ENCODE measurements at regions not wholly inside any gene's neighbourhood (a gene's known extent, or its start where the extent isn't known, plus 50 kb on each side); places are given as distances from the start of the nearest gene placed in this dataset.

DNA sequence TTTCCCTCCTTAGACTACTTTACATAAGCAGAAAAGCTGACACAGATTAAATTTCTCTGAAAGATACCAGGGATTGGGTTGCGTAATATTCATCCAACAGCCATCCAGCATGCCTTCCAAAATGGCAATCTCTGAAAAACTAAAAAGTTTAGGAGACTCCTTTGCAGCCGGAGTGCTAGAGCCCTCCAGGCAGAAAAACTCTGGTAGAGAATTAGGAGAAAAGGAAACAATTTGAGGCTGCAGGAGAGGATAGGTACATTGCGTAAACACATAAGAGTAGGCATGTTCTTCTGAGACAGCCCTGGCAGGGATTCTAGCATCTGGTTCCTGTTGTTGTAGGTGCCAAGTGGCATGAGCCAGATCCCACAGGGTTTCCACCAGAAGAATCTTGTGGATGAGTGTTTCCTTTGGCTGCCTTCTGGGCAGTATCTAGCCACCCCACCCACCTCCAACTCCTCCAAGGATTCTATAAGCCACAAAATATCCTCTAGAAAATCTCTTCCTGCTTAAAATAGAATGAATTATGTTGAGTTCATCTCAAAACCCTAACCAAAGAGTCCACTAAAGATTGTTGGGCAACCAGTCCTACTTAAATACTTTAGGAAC is 402.4 kb downstream of the HGF start (continued):
- TF ChIP-seq, protein P1, sequence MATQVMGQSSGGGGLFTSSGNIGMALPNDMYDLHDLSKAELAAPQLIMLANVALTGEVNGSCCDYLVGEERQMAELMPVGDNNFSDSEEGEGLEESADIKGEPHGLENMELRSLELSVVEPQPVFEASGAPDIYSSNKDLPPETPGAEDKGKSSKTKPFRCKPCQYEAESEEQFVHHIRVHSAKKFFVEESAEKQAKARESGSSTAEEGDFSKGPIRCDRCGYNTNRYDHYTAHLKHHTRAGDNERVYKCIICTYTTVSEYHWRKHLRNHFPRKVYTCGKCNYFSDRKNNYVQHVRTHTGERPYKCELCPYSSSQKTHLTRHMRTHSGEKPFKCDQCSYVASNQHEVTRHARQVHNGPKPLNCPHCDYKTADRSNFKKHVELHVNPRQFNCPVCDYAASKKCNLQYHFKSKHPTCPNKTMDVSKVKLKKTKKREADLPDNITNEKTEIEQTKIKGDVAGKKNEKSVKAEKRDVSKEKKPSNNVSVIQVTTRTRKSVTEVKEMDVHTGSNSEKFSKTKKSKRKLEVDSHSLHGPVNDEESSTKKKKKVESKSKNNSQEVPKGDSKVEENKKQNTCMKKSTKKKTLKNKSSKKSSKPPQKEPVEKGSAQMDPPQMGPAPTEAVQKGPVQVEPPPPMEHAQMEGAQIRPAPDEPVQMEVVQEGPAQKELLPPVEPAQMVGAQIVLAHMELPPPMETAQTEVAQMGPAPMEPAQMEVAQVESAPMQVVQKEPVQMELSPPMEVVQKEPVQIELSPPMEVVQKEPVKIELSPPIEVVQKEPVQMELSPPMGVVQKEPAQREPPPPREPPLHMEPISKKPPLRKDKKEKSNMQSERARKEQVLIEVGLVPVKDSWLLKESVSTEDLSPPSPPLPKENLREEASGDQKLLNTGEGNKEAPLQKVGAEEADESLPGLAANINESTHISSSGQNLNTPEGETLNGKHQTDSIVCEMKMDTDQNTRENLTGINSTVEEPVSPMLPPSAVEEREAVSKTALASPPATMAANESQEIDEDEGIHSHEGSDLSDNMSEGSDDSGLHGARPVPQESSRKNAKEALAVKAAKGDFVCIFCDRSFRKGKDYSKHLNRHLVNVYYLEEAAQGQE (tag by site-specific recombination; IDR thresholded peaks at IDR 0.05) = no peak
- TF ChIP-seq, protein P2, sequence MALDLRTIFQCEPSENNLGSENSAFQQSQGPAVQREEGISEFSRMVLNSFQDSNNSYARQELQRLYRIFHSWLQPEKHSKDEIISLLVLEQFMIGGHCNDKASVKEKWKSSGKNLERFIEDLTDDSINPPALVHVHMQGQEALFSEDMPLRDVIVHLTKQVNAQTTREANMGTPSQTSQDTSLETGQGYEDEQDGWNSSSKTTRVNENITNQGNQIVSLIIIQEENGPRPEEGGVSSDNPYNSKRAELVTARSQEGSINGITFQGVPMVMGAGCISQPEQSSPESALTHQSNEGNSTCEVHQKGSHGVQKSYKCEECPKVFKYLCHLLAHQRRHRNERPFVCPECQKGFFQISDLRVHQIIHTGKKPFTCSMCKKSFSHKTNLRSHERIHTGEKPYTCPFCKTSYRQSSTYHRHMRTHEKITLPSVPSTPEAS (tag by site-specific recombination; IDR thresholded peaks at IDR 0.05) = no peak
- TF ChIP-seq ZNF121 (tag by site-specific recombination; IDR thresholded peaks at IDR 0.05) (no peak), CTCF (tag by site-specific recombination; IDR thresholded peaks at IDR 0.05) (no peak), ZNF302 (tag by site-specific recombination; IDR thresholded peaks at IDR 0.05; ENCODE audit: low read depth) (no peak), ZNF19 (tag by site-specific recombination; IDR thresholded peaks at IDR 0.05; ENCODE audit: low read depth) (no peak), SP2 (tag by site-specific recombination; IDR thresholded peaks at IDR 0.05) (no peak), PRDM2 (tag by site-specific recombination; IDR thresholded peaks at IDR 0.05; ENCODE audit: borderline replicate concordance) (no peak), AEBP2 (tag by site-specific recombination; IDR thresholded peaks at IDR 0.05; ENCODE audit: borderline replicate concordance) (no peak), KLF10 (tag by site-specific recombination; IDR thresholded peaks at IDR 0.05) (no peak), ZNF571 (tag by site-specific recombination; IDR thresholded peaks at IDR 0.05) (no peak)
- TF ChIP-seq, protein P3, sequence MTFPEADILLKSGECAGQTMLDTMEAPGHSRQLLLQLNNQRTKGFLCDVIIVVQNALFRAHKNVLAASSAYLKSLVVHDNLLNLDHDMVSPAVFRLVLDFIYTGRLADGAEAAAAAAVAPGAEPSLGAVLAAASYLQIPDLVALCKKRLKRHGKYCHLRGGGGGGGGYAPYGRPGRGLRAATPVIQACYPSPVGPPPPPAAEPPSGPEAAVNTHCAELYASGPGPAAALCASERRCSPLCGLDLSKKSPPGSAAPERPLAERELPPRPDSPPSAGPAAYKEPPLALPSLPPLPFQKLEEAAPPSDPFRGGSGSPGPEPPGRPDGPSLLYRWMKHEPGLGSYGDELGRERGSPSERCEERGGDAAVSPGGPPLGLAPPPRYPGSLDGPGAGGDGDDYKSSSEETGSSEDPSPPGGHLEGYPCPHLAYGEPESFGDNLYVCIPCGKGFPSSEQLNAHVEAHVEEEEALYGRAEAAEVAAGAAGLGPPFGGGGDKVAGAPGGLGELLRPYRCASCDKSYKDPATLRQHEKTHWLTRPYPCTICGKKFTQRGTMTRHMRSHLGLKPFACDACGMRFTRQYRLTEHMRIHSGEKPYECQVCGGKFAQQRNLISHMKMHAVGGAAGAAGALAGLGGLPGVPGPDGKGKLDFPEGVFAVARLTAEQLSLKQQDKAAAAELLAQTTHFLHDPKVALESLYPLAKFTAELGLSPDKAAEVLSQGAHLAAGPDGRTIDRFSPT (tag by site-specific recombination; IDR thresholded peaks at IDR 0.05) = no peak
